WTC11 (cell line): ENCODE measurements at regions not wholly inside any gene's neighbourhood (a gene's known extent, or its start where the extent isn't known, plus 50 kb on each side); places are given as distances from the start of the nearest gene placed in this dataset.

ENCODE experiments used
- ATAC-seq: fragments of 200-7000 bp; cut with Tn5 transposase; 2 replicates; pipeline ENCODE4 v1.10.0; 2021; ENCODE audit warnings: mild to moderate bottlenecking, moderate library complexity
- CTCF ChIA-PET: fragments of 300-600 bp; sonication (Branson Sonifier 250); formaldehyde crosslinking; loops from one replicate; lab custom pipeline; 2021; ENCODE audit warnings: antibody characterized with exemption; lab: Charles Lee
- POLR2A ChIA-PET: fragments of 350-600 bp; sonication (Branson Sonifier 250); formaldehyde crosslinking; loops from one replicate; lab custom pipeline; 2021; ENCODE audit warnings: antibody characterized with exemption; lab: Charles Lee
- DNase-seq: peaks from one replicate; pipeline ENCODE4 v3.0.0; 2021; ENCODE audit warnings: low spot score
- H3K27ac Mint-ChIP-seq: 2 replicates; pipeline ENCODE4 v1.8.0; 2021; ENCODE audit warnings: mixed read lengths
- H3K27me3 Mint-ChIP-seq: 2 replicates; pipeline ENCODE4 v1.8.0; 2021; ENCODE audit warnings: low read depth, mild to moderate bottlenecking, moderate library complexity, mixed read lengths
- H3K36me3 Mint-ChIP-seq: 2 replicates; pipeline ENCODE4 v1.8.0; 2021; ENCODE audit warnings: mixed read lengths
- H3K4me1 Mint-ChIP-seq: 2 replicates; pipeline ENCODE4 v1.8.0; 2022; ENCODE audit warnings: mixed read lengths
- H3K4me3 Mint-ChIP-seq: 2 replicates; pipeline ENCODE4 v1.8.0; 2021; ENCODE audit warnings: mild to moderate bottlenecking, moderate library complexity, mixed read lengths
- H3K9me3 Mint-ChIP-seq: 2 replicates; pipeline ENCODE4 v1.8.0; 2021; ENCODE audit warnings: mixed read lengths
- ARID4B ChIP-seq: sonication (generic); formaldehyde crosslinking; IDR thresholded peaks from 2 replicates; pipeline ENCODE4 v1.8.0; 2023; ENCODE audit warnings: missing genetic modification reagents, mild to moderate bottlenecking, borderline replicate concordance
- ATF1 ChIP-seq: sonication (generic); formaldehyde crosslinking; IDR thresholded peaks from 2 replicates; pipeline ENCODE4 v1.8.1; 2023; ENCODE audit warnings: mild to moderate bottlenecking, moderate library complexity, missing genetic modification reagents
- ATF6 ChIP-seq: sonication (generic); formaldehyde crosslinking; IDR thresholded peaks from 2 replicates; pipeline ENCODE4 v1.8.1; 2023; ENCODE audit warnings: mild to moderate bottlenecking, missing genetic modification reagents
- CREM ChIP-seq: sonication (generic); formaldehyde crosslinking; IDR thresholded peaks from 2 replicates; pipeline ENCODE4 v1.8.1; 2022; ENCODE audit warnings: mild to moderate bottlenecking, missing genetic modification reagents, moderate library complexity
- EMX1 ChIP-seq: fragments of 250-450 bp; sonication (Bioruptor Pico); IDR thresholded peaks from 2 replicates; pipeline ENCODE4 v1.8.0; 2021; ENCODE audit warnings: mild to moderate bottlenecking
- FOXP4 ChIP-seq: sonication (generic); formaldehyde crosslinking; IDR thresholded peaks from 2 replicates; pipeline ENCODE4 v1.8.0; 2022; ENCODE audit warnings: mild to moderate bottlenecking, missing genetic modification reagents
- GTF2I ChIP-seq: fragments of 250-450 bp; sonication (Bioruptor Pico); conservative IDR thresholded peaks from 2 replicates; pipeline ENCODE4 v1.4.0; 2021; ENCODE audit warnings: mild to moderate bottlenecking
- HMGA2 ChIP-seq: fragments of 250-450 bp; sonication (Bioruptor Pico); IDR thresholded peaks from 2 replicates; pipeline ENCODE4 v1.4.0; 2021; ENCODE audit warnings: mild to moderate bottlenecking, moderate library complexity
- IRF2 ChIP-seq: sonication (generic); formaldehyde crosslinking; IDR thresholded peaks from 2 replicates; pipeline ENCODE4 v1.8.0; 2022; ENCODE audit warnings: low read depth, missing genetic modification reagents, borderline replicate concordance
- MAX ChIP-seq: sonication (generic); formaldehyde crosslinking; IDR thresholded peaks from 2 replicates; pipeline ENCODE4 v1.8.0; 2022; ENCODE audit warnings: mild to moderate bottlenecking, missing genetic modification reagents
- MXD4 ChIP-seq: fragments of 250-450 bp; sonication (Bioruptor Pico); IDR thresholded peaks from 2 replicates; pipeline ENCODE4 v1.8.0; 2021; ENCODE audit warnings: mild to moderate bottlenecking, moderate library complexity, borderline replicate concordance
- NFYB ChIP-seq: sonication (generic); formaldehyde crosslinking; conservative IDR thresholded peaks from 2 replicates; pipeline ENCODE4 v1.8.0; 2022; ENCODE audit warnings: low read depth, missing genetic modification reagents
- OVOL2 ChIP-seq: fragments of 250-450 bp; sonication (Bioruptor Pico); IDR thresholded peaks from 2 replicates; pipeline ENCODE4 v1.9.0; 2021; ENCODE audit warnings: mild to moderate bottlenecking, borderline replicate concordance
- RORB ChIP-seq: fragments of 250-450 bp; sonication (Bioruptor Pico); IDR thresholded peaks from 2 replicates; pipeline ENCODE4 v1.9.0; 2021; ENCODE audit warnings: mild to moderate bottlenecking
- TCF7 ChIP-seq: sonication (generic); formaldehyde crosslinking; IDR thresholded peaks from 2 replicates; pipeline ENCODE4 v1.8.0; 2022; ENCODE audit warnings: mild to moderate bottlenecking, low read depth, missing genetic modification reagents, moderate library complexity
- TEAD1 ChIP-seq: sonication (generic); formaldehyde crosslinking; IDR thresholded peaks from 2 replicates; pipeline ENCODE4 v1.8.0; 2022; ENCODE audit warnings: mild to moderate bottlenecking, missing genetic modification reagents
- TEAD4 ChIP-seq: sonication (generic); formaldehyde crosslinking; IDR thresholded peaks from 2 replicates; pipeline ENCODE4 v1.8.0; 2022; ENCODE audit warnings: mild to moderate bottlenecking, missing genetic modification reagents
- ZBTB21 ChIP-seq: sonication (generic); formaldehyde crosslinking; IDR thresholded peaks from 2 replicates; pipeline ENCODE4 v1.8.1; 2023; ENCODE audit warnings: mild to moderate bottlenecking, missing genetic modification reagents, borderline replicate concordance
- ZNF138 ChIP-seq: sonication (generic); formaldehyde crosslinking; conservative IDR thresholded peaks from 2 replicates; pipeline ENCODE4 v1.8.1; 2022; ENCODE audit warnings: mild to moderate bottlenecking, moderate library complexity, missing genetic modification reagents
- ZNF232 ChIP-seq: sonication (generic); formaldehyde crosslinking; IDR thresholded peaks from 2 replicates; pipeline ENCODE4 v1.8.0; 2022; ENCODE audit warnings: mild to moderate bottlenecking, missing genetic modification reagents
- ZNF317 ChIP-seq: sonication (generic); formaldehyde crosslinking; IDR thresholded peaks from 2 replicates; pipeline ENCODE4 v1.8.1; 2023; ENCODE audit warnings: low read depth, mild to moderate bottlenecking, moderate library complexity, missing genetic modification reagents, borderline replicate concordance
- ZNF423 ChIP-seq: fragments of 250-450 bp; sonication (Bioruptor Pico); IDR thresholded peaks from 2 replicates; pipeline ENCODE4 v2.1.2; 2022; ENCODE audit warnings: mild to moderate bottlenecking, moderate library complexity
- ZNF512 ChIP-seq: sonication (generic); formaldehyde crosslinking; IDR thresholded peaks from 2 replicates; pipeline ENCODE4 v1.8.1; 2022; ENCODE audit warnings: missing genetic modification reagents, borderline replicate concordance

- H3K27me3 Mint-ChIP-seq: no peaks in the 10 kb centered on the region; the same call in 1 of the 2 replicates
- no peak for ATAC-seq
- no peaks in the 10 kb centered on the region for H3K9me3 Mint-ChIP-seq
- DNase-seq: no peak
- TF ChIP-seq NFYB (no peak), IRF2 (CRISPR knock-in tag) (no peak), RORB (no peak), ZBTB21 (CRISPR knock-in tag) (no peak), HMGA2 (CRISPR knock-in tag) (no peak), ATF1 (CRISPR knock-in tag) (no peak), MXD4 (CRISPR knock-in tag) (no peak), TEAD4 (no peak), ZNF232 (CRISPR knock-in tag) (no peak), ARID4B (CRISPR knock-in tag) (no peak), ZNF423 (CRISPR knock-in tag) (no peak), TEAD1 (no peak), MAX (CRISPR knock-in tag) (no peak), ZNF138 (CRISPR knock-in tag) (no peak), OVOL2 (no peak)
- peak overlapping the region; percentile 69; the same call in 1 of the 2 replicates for H3K27ac Mint-ChIP-seq
- H3K4me3 Mint-ChIP-seq: peak overlapping the region; percentile 14; the same call in 1 of the 2 replicates
- ChIA-PET POLR2A (no interaction called here), CTCF (no interaction called here)
- H3K4me1 Mint-ChIP-seq: peaks cover 31% of the 10 kb centered on the region
- H3K36me3 Mint-ChIP-seq: no peaks in the 10 kb centered on the region
Observed at GRCh38 chr15:34657469-34658127, 74.1 kb upstream of the GOLGA8B start.

- CTCF ChIA-PET: no interaction called here
- DNase-seq (no peak), ATAC-seq (no peak)
- H3K4me3 Mint-ChIP-seq: no peak overlapping the region
- peaks cover 31% of the 10 kb centered on the region for H3K4me1 Mint-ChIP-seq
- no peaks in the 10 kb centered on the region; the same call in 1 of the 2 replicates for H3K27me3 Mint-ChIP-seq
- POLR2A ChIA-PET: no interaction called here
- no peaks in the 10 kb centered on the region for H3K36me3 Mint-ChIP-seq
- no peaks in the 10 kb centered on the region for H3K9me3 Mint-ChIP-seq
- no peak overlapping the region for H3K27ac Mint-ChIP-seq
- TF ChIP-seq EMX1 (no peak), RORB (no peak), TCF7 (no peak), ATF6 (CRISPR knock-in tag) (no peak), ZNF232 (CRISPR knock-in tag) (no peak), MAX (CRISPR knock-in tag) (no peak), ZNF512 (CRISPR knock-in tag) (no peak), ZNF317 (CRISPR knock-in tag) (no peak), CREM (CRISPR knock-in tag) (no peak), FOXP4 (CRISPR knock-in tag) (no peak), GTF2I (CRISPR knock-in tag) (no peak)
Observed at GRCh38 chr15:34656005-34656796, 72.8 kb upstream of the GOLGA8B start.
